A549 (cell line): ENCODE measurements at regions not wholly inside any gene's neighbourhood (a gene's known extent, or its start where the extent isn't known, plus 50 kb on each side); places are given as distances from the start of the nearest gene placed in this dataset.
"Not testable (repeated sequence)": the region's sequence is repeated elsewhere in the genome, so short reads cannot be mapped to it uniquely, and the experiment has no call there.

Experiments
- EP300 ChIP-seq, 2 experiments: fragments of >200 bp; sonication (Bioruptor Twin); formaldehyde crosslinking; IDR thresholded peaks; 2 replicates in 1 of 2; 3 replicates in 1 of 2; pipeline ENCODE4 v1.6.1; 2016 to 2017
- ESRRA ChIP-seq: fragments of 150-350 bp; IDR thresholded peaks from 2 replicates; pipeline ENCODE4 v1.6.1; 2014; ENCODE audit warnings: mild to moderate bottlenecking, low read length, borderline replicate concordance
- JUNB ChIP-seq: fragments of >200 bp; sonication (Bioruptor Twin); formaldehyde crosslinking; IDR thresholded peaks from 2 replicates; pipeline ENCODE4 v1.6.1; 2016
- POLR2A ChIP-seq: IDR thresholded peaks from 2 replicates; pipeline ENCODE4 v1.6.1; 2012; ENCODE audit warnings: mild to moderate bottlenecking, low read length
- RCOR1 ChIP-seq: fragments of 150-350 bp; IDR thresholded peaks from 2 replicates; pipeline ENCODE4 v1.6.1; 2014; ENCODE audit warnings: antibody characterized with exemption, low read length, low read depth
- TF ChIP-seq, protein P1 (sequence below): fragments of >200 bp; sonication (Bioruptor Twin); formaldehyde crosslinking; IDR thresholded peaks from 3 replicates; pipeline ENCODE4 v1.5.1; 2016
- TF ChIP-seq, protein P2 (sequence below): IDR thresholded peaks from 2 replicates; pipeline ENCODE4 v1.6.1; 2012

DNA sequence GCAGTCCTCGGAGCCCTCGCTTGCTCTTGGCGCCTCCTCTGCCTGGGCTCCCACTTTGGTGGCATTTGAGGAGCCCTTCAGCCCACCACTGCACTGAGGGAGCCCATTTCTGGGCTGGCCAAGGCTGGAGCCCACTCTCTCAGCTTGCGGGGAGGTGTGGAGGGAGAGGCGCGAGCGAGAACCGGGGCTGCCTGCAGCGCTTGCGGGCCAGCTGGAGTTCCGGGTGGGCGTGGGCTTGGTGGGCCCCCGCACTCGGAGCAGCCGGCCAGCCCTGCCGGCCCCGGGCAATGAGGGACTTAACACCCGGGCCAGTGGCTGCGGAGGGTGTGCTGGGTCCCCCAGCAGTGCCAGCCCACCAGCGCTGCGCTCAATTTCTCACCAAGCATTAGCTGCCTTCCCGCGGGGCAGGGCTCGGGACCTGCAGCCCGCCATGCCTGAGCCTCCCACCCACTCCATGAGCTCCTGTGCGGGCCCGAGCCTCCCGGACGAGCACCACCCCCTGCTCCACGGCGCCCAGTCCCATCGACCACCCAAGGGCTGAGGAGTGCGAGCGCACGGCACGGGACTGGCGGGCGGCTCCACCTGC lies 81.4 kb upstream of the CDH9 start:
- TF ChIP-seq, protein P1, sequence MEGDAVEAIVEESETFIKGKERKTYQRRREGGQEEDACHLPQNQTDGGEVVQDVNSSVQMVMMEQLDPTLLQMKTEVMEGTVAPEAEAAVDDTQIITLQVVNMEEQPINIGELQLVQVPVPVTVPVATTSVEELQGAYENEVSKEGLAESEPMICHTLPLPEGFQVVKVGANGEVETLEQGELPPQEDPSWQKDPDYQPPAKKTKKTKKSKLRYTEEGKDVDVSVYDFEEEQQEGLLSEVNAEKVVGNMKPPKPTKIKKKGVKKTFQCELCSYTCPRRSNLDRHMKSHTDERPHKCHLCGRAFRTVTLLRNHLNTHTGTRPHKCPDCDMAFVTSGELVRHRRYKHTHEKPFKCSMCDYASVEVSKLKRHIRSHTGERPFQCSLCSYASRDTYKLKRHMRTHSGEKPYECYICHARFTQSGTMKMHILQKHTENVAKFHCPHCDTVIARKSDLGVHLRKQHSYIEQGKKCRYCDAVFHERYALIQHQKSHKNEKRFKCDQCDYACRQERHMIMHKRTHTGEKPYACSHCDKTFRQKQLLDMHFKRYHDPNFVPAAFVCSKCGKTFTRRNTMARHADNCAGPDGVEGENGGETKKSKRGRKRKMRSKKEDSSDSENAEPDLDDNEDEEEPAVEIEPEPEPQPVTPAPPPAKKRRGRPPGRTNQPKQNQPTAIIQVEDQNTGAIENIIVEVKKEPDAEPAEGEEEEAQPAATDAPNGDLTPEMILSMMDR = not testable (repeated sequence)
- TF ChIP-seq, protein P2, sequence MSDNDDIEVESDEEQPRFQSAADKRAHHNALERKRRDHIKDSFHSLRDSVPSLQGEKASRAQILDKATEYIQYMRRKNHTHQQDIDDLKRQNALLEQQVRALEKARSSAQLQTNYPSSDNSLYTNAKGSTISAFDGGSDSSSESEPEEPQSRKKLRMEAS = not testable (repeated sequence)
- not testable (repeated sequence) for TF ChIP-seq RCOR1; ESRRA; POLR2A; EP300 (IDR thresholded peaks at IDR 0.05); JUNB
